Panc1 (cell line): ENCODE measurements at regions not wholly inside any gene's neighbourhood (a gene's known extent, or its start where the extent isn't known, plus 50 kb on each side); places are given as distances from the start of the nearest gene placed in this dataset.

Source experiments
- ATAC-seq: fragments of 200-7000 bp; cut with Tn5 transposase; 2 replicates; pipeline ENCODE4 v1.9.1; 2020; ENCODE audit warnings: mild to moderate bottlenecking, moderate library complexity
- BruUV-seq: library from RNA; stranded (reverse); fragments of 400-500 nt; replicated peaks from 2 replicates; lab custom pipeline; 2021; lab: Mats Ljungman, UMichigan
- CTCF ChIA-PET: fragments of 300-600 bp; sonication (Branson Sonifier 250); formaldehyde crosslinking; loops from one replicate; lab custom pipeline; 2022; ENCODE audit warnings: antibody characterized with exemption; lab: Charles Lee
- POLR2A ChIA-PET: fragments of 300-600 bp; sonication (Branson Sonifier 250); formaldehyde crosslinking; loops from one replicate; lab custom pipeline; 2022; ENCODE audit warnings: antibody characterized with exemption; lab: Charles Lee
- DNase-seq: peaks from one replicate; pipeline ENCODE4 v3.0.0-alpha.2; 2010; ENCODE audit warnings: low read depth, low spot score
- H3K27ac ChIP-seq: 2 replicates; pipeline ENCODE4 v1.5.1; 2011; ENCODE audit warnings: mild to moderate bottlenecking, low read length, inconsistent platforms
- H3K27me3 ChIP-seq: fragments of 200-500 bp; sonication (Bioruptor generic); 2 replicates; pipeline ENCODE4 v1.6.0; 2014; ENCODE audit warnings: low read length, inconsistent platforms; ENCODE audit not compliant: control insufficient read depth, insufficient read depth
- H3K36me3 ChIP-seq: fragments of 200-500 bp; sonication (Bioruptor generic); 2 replicates; pipeline ENCODE4 v1.5.1; 2014; ENCODE audit warnings: inconsistent platforms, mild to moderate bottlenecking, low read length, moderate library complexity; ENCODE audit not compliant: control insufficient read depth, insufficient read depth
- H3K4me1 ChIP-seq: 2 replicates; pipeline ENCODE4 v1.5.1; 2011; ENCODE audit warnings: inconsistent platforms, mild to moderate bottlenecking, low read length, moderate library complexity; ENCODE audit not compliant: control insufficient read depth, insufficient read depth
- H3K4me3 ChIP-seq, 2 experiments: 2 replicates each; pipeline ENCODE4 v1.5.1; 2011 to 2012; ENCODE audit warnings: low read depth in 2 of 2, low read length in 2 of 2, mild to moderate bottlenecking in 2 of 2, inconsistent platforms in 1 of 2, moderate library complexity in 1 of 2
- H3K9me3 ChIP-seq: fragments of 200-500 bp; sonication (Bioruptor generic); 2 replicates; pipeline ENCODE4 v1.5.1; 2014; ENCODE audit warnings: low read depth, mild to moderate bottlenecking, inconsistent platforms, low read length, moderate library complexity; ENCODE audit not compliant: control insufficient read depth, insufficient read depth
- CTCF ChIP-seq: fragments of 450-650 bp; IDR thresholded peaks from 2 replicates; pipeline ENCODE4 v1.5.1; 2017; ENCODE audit warnings: mild to moderate bottlenecking
- POLR2AphosphoS5 ChIP-seq: IDR thresholded peaks from 2 replicates; pipeline ENCODE4 v1.6.1; 2012; ENCODE audit warnings: mild to moderate bottlenecking, low read depth, low read length, moderate library complexity
- SIN3A ChIP-seq: IDR thresholded peaks from 2 replicates; pipeline ENCODE4 v1.6.1; 2012; ENCODE audit warnings: low read depth, mild to moderate bottlenecking, low read length, moderate library complexity, borderline replicate concordance; ENCODE audit not compliant: insufficient read depth
- TCF7L2 ChIP-seq: IDR thresholded peaks from 2 replicates; pipeline ENCODE4 v1.6.1; 2011; ENCODE audit warnings: mild to moderate bottlenecking, low read depth, low read length, inconsistent platforms
- in situ Hi-C: cut with HindIII; loops from 2 replicates; pipeline ENCODE4 v1.10.0; 2016; ENCODE audit warnings: low sequenced_read_pairs, low pct_unique_long_range_greater_than_20kb
- intact Hi-C: fragments of 100-400 bp; cut with micrococcal nuclease; formaldehyde crosslinking; loops from one replicate; pipeline ENCODE4 v1.10.0; 2022; ENCODE audit not compliant: unreplicated experiment
- TF ChIP-seq, protein P1 (sequence below), 2 experiments: IDR thresholded peaks; 2 replicates each; pipeline ENCODE4 v1.6.1; 2011 to 2012; ENCODE audit warnings: low read depth in 2 of 2, control low read depth in 1 of 2, low read length in 1 of 2, mild to moderate bottlenecking in 1 of 2, moderate library complexity in 1 of 2; ENCODE audit not compliant: insufficient read depth in 1 of 2

GRCh38 chr10:30781670-30782121 is 152.1 kb upstream of the LYZL2 start:
- no peak overlapping the region for H3K4me3 ChIP-seq
- no peaks in the 10 kb centered on the region for H3K36me3 ChIP-seq
- ATAC-seq: no peak
- TF ChIP-seq POLR2AphosphoS5: no peak
- no peak for TF ChIP-seq SIN3A
- H3K4me1 ChIP-seq: no peaks in the 10 kb centered on the region
- intact Hi-C loops (no loop called here), in situ Hi-C loops (no loop called here)
- H3K9me3 ChIP-seq: no peaks in the 10 kb centered on the region
- ChIA-PET POLR2A (no interaction called here), CTCF (no interaction called here)
- no peaks in the 10 kb centered on the region for H3K27me3 ChIP-seq
- no TSS peak for BruUV-seq
- no peak overlapping the region for H3K27ac ChIP-seq
- no peak for DNase-seq

DNA sequence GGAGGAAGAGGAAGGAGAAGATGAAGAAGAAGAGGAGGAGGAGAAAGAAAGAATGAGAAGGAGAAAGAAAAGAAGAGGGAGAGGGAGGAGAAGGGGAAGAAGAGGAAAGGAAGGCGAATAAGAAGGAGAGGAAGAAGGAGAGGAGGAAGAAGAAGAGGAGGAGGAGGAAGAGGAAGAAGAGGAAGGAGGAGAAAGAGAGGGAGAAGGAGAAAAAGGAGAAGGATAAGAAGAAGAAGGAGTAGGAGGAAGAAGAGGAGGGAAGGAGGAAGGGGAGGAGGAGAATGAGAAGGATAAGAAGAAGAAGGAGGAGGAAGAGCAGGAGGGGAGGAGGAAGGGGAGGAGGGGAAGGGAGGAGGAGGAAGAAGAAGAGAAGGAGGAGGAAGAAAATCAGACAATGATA is 149.2 kb upstream of the LYZL2 start:
- ChIA-PET POLR2A (no interaction called here), CTCF (no interaction called here)
- no peak for DNase-seq
- Histone ChIP-seq H3K4me3 (no peak overlapping the region), H3K9me3 (no peaks in the 10 kb centered on the region), H3K27ac (no peak overlapping the region), H3K4me1 (no peaks in the 10 kb centered on the region), H3K36me3 (no peaks in the 10 kb centered on the region), H3K27me3 (no peaks in the 10 kb centered on the region)
- in situ Hi-C loops: no loop called here
- no TSS peak for BruUV-seq
- ATAC-seq: no peak
- TF ChIP-seq, protein P1, sequence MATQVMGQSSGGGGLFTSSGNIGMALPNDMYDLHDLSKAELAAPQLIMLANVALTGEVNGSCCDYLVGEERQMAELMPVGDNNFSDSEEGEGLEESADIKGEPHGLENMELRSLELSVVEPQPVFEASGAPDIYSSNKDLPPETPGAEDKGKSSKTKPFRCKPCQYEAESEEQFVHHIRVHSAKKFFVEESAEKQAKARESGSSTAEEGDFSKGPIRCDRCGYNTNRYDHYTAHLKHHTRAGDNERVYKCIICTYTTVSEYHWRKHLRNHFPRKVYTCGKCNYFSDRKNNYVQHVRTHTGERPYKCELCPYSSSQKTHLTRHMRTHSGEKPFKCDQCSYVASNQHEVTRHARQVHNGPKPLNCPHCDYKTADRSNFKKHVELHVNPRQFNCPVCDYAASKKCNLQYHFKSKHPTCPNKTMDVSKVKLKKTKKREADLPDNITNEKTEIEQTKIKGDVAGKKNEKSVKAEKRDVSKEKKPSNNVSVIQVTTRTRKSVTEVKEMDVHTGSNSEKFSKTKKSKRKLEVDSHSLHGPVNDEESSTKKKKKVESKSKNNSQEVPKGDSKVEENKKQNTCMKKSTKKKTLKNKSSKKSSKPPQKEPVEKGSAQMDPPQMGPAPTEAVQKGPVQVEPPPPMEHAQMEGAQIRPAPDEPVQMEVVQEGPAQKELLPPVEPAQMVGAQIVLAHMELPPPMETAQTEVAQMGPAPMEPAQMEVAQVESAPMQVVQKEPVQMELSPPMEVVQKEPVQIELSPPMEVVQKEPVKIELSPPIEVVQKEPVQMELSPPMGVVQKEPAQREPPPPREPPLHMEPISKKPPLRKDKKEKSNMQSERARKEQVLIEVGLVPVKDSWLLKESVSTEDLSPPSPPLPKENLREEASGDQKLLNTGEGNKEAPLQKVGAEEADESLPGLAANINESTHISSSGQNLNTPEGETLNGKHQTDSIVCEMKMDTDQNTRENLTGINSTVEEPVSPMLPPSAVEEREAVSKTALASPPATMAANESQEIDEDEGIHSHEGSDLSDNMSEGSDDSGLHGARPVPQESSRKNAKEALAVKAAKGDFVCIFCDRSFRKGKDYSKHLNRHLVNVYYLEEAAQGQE (IDR thresholded peaks at IDR 0.05; ENCODE audit: insufficient read depth in 1 of 2, low read depth in 2 of 2, low read length in 1 of 2): no peak
- TF ChIP-seq TCF7L2: no peak
- TF ChIP-seq SIN3A: no peak
- intact Hi-C loops: no loop called here

DNA sequence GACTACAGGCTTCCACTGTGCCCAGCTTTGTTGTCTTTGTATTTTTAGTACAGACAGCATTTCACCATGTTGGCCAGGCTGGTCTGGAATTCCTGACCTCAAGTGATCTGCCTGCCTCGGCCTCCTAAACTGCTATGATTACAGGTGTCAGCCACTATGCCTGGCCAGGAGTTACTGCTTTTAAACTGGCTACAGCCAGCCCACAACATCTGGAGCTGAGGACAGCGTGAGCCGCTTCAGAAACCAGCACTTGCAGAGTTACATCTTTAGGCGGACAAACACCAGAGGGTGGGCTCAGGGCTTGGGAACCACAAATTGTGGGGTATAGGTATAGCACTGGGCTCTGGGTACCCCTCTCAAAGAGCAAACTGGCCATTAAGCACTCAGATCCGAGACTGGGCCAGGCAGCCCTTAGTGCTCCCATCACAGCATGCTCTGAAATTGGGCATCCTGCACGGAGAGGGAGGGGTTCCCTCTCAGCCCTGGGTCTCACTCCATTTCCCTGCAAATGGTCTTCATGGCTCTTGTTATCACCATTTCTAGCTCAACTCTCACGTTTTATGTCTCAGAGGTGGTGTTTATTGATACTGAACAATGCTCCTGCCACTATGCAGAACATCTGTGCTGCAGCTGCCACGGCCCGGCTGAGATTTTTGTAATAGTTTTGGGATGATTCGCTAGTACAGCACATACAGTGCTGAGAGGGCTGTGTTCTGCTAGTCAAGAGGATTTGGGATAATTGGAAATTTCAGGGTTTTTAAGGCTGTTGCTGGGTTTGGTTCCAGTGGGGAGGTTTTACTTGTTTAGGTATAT is 146.4 kb upstream of the LYZL2 start:
- Histone ChIP-seq H3K9me3 (peaks cover 2% of the 10 kb centered on the region; the same call in 1 of the 2 replicates), H3K27me3 (no peaks in the 10 kb centered on the region), H3K36me3 (no peaks in the 10 kb centered on the region), H3K4me3 (no peak overlapping the region), H3K4me1 (no peaks in the 10 kb centered on the region), H3K27ac (no peak overlapping the region)
- in situ Hi-C loops (no loop called here), intact Hi-C loops (no loop called here)
- BruUV-seq: no TSS peak
- no peak for DNase-seq
- ChIA-PET CTCF (no interaction called here), POLR2A (no interaction called here)
- ATAC-seq: no peak
- TF ChIP-seq CTCF: no peak
- TF ChIP-seq, protein P1 (IDR thresholded peaks at IDR 0.05; ENCODE audit: insufficient read depth in 1 of 2, low read depth in 2 of 2, low read length in 1 of 2): no peak
- TF ChIP-seq POLR2AphosphoS5: no peak
- no peak for TF ChIP-seq TCF7L2
- TF ChIP-seq SIN3A: no peak
